Stimulated activated CD8-positive, alpha-beta memory T cell treated with anti-CD3 and anti-CD28 coated beads, Interleukin-7, amount 100 ng/mL, for 1 hour (primary cell): ENCODE measurements at regions not wholly inside any gene's neighbourhood (a gene's known extent, or its start where the extent isn't known, plus 50 kb on each side); places are given as distances from the start of the nearest gene placed in this dataset.
"Not testable (repeated sequence)": the region's sequence is repeated elsewhere in the genome, so short reads cannot be mapped to it uniquely, and the experiment has no call there.

ENCODE experiments used
- DNase-seq, 2 donors: peaks; one replicate each; pipeline ENCODE4 v3.0.0-alpha.2; 2020; ENCODE audit warnings: low read depth in 2 of 2

DNA sequence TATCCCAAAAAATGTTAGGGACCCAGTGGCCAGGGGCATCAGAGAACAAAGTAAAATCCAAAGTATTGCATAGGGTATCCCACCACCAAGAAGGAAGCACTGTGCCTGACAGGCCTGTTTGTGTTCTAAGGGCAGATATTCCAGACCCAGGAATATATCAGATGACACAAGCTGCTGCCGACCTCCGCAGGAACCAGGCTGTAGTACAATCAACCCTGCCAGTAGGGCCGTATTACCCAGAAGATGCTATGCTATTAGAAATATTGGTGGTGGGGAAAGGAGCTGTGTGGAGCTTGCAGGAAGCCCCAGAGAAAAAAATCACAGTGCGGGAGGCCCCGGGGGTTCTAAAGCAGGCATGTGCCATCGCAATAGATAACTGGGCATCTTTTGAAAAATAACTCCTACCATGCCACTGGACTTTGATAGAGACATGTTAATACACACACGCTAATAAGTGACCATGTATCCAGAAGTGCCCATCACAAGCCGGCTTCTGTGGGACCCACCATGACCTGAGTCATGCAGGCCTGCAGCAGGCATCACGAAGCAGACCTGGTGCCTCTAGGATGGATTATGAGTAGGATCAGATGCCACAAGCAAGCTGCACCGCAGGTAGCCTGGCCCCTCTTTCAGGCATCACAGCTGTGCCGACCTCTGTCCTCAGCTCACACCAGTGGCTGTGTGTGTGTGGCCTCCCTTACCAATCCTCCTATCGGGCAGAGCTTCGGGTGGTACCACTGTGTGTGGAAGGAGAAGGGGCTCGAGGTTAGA, 242.7 kb downstream of the BCL11B start:
- DNase-seq, result no peak

DNA sequence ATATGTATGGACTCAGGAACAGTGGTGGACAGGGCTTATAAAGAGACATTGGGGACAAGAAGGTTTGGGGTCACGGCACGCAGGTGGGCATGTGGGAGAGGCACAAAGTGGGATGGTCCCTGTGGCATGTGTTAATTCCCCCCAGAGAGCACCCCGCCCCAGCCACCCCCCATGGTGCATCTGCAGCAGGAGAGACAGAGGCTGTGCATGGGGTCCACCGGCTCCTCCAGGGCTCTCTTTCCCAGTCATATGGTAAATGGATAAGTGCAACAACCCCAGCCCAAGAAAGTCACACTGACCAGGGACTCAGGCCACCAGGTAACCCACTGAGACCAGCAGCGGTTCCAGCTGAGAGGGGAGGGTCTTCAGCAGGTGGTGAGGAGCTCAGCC, 242.1 kb downstream of the BCL11B start:
- no peak for DNase-seq

DNA sequence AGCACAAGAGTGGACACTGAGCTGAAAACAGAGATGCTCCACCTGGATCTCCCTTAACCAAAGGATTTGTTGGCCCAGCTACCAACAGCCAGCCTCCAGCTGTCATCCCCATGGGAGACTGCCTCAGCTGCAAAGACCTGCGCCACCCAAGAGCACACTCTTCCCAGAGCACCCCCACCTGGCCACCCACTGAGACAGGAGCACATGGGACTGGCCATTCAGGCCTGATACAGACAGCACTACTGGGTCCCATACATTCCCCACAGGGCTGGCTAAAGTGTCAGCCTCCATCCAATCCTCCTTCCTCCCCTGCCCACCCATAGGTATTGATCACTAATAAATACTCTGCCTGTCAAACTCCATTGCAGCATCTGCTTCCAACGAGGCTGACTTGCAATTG, 241.5 kb downstream of the BCL11B start:
- no peak for DNase-seq

DNA sequence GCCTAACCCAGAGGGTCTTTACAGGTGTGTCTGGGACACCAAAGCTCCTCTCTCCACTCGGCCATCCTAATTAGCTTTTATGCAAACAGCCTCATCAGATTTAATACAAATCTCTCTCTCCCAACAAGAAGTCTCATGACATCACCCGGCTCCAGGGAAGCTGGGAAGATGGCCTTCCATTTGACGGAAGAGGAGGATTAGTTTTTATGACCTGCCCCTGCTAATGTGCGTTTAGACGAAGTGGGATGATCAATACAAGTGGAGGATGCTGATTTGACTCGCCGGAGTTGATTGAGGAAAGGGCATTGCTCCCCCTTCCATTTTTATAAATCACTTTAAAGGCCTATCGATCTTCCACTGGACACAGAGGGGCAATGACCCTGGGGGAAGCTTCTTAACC, 239.2 kb downstream of the BCL11B start:
- no peak for DNase-seq

DNA sequence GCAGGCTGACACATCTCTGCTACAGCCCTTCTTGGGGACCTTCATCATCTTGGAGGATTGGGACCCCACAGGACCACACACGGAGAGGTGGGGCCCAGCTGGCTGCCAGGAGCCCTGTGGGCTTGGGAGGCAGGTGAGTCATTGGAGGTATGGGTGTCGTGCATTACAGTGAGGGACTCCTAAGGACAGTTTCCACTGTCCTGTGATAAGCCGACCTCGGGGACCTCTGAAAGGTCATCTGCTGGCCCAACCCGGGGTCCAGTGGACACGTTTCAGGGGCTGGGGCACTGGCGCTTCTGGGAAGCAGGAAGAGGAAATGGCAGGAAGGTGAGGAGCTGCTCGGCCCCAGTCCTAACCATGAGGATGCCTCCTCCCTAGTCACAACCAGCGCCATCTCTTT, 238.0 kb downstream of the BCL11B start:
- DNase-seq, result no peak

DNA sequence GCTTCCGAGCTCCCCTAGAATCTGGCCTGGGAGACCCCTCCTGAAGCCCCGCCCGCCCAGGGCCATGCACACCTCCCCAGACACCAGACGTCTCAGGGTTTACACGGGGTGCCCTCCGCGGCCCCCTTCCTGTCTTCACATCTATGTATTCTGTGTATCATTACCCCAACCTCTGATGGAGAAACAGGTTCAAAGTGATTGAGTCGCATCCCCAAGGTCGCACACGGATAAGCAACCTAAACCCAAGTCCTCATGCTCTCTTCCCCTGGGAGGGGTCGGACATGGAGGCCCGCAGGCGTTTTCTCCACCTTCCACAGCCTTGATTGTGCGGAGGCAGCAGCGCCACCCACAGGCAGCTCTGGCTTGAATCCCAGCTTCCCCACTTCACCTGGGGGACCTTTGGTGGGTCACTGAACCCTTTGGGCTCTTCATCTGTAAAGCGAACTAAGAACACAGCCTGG, 237.3 kb downstream of the BCL11B start:
- DNase-seq, result no peak

DNA sequence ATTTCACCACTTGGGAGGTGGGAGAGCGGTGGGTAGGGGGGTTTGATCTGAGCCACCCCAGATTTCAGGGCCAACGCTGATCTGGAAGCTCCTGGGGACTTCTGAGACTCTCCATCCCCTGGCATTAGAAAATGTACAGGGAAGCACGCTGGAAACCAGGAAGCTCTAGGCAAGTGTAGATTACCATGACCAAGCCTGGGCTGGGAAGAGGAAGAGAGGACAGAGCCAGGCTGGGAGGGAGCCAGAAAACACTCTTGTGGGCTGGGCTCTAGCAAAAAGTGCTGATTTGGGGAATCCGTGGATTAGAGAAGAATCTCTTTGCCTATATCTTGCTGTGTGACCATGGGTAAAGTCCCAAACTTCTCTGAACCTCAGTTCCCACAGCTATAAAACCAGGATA, 236.7 kb downstream of the BCL11B start:
- no peak for DNase-seq

DNA sequence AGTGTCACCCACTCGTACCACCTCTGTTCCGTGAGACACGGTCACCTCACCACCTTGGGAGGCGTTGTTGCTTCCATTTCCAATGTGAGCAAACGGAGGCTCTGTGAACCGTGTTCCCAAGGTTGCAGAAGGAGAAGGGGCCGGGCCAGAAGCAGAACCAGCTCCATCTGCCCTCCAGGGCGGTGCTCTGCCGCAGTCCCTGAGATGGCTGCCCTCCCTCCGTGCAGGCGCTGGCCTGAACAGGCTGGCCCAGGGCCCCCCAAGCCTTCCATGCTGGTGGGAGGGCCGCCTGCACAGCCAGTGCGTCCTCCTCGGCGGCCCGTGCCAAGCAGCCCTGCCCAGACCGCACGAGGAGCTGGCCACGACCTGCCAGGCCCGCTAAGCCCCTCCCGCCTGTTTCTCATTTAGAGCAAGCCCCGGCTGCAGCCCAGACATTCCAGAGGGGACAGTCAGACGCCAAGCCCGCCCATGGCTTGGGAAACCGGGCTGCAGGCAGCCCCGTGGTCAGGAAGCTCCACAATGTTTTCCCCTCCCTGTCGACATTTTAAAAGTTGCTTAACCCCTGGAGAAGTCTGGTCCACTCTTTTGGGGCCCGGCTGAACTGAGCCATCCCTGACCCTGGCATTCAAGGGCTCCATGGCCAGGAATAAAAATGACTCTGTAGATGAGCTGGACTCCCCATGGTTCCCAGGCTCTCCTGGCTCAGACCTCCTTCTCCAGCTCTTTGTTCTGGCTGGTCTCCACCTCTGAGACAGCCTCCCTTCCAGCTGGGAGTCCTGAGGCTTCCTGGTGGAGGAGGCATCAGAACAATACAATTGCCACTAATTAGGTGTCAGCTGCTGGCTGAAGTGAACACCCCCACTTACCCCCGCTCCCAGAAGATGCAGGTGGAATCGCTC, 236.0 kb downstream of the BCL11B start:
- DNase-seq, result no peak

DNA sequence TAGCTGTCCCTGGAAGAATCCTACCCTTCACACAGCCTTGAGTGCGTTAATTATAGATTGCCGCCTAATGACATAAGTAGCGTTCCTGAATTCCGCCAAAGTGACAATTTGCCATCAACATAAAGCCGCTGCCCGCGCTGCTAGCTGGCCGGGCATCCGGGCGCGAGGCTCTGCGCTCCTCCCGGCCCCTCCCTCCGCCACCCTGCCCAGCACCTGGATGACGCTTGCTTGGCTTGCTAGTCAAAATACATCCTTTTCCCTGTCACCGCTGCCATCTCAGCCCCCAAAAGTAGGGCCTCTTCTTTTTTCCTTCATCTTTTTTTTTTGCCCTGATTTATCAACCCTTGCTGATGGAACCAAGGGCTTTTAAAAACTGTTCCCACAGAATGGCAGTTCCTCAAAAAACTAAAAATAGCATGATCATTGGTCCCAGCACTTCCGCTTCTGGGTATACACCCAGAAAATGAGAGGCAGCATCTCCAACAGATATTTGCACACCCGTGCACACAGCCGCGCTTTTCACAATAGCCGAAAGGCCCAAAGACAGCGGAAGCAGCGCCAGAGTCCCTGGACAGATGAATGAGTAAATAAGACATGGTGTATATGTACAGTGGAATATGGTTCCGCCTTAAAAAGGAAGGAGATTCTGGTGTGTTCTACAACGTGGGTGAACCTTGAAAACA, 235.2 kb downstream of the BCL11B start:
- DNase-seq, result no peak

DNA sequence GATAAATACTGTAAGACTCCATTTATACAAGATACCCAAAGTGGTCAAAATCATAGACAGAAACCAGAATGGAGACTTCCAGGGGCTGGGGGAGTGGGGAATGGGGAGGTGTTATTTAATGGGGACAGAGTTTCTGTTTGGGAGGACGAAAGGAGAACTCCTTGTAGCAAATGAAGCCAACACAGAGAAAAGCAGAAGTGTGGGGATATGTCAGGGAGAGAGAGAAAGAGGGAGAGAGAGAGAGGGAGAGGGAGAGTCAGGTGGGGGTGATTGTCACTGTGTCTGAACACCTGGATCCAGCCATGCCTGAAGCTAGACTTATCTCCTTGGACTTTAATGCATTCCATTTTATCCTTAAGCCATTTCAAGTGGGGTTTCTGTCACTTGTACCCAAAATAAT, 234.7 kb downstream of the BCL11B start:
- not testable (repeated sequence) for DNase-seq

DNA sequence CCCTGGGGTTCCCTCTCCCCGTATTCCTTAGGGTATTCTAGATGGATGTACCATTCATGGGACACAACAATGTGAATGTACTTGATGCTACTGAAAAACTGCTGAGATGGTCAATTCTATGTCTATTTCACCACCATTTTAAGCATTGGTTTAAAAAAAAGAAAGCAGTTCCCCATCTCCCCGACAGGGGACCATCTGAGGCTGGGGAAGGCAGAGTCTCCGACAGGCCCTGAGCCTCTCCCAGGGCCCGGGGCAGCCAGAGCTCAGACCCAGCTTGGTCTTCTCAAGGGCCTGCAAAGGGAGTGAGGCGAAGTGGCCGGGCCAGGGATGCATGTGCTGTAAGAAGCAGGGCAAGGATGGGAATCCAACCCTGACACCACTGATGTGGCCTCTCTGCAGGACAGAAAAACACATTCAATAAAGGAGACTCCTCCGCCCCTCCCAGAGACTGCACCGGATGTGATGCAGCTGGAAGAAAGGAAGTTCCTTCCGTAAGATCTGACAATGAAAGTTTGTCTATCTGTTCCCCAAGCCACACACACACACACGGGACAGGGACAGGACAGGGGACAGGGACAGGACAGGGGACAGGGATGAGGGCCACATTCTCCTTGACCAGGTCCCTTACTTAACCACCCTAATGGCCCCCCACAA, 234.1 kb downstream of the BCL11B start:
- DNase-seq, result no peak

DNA sequence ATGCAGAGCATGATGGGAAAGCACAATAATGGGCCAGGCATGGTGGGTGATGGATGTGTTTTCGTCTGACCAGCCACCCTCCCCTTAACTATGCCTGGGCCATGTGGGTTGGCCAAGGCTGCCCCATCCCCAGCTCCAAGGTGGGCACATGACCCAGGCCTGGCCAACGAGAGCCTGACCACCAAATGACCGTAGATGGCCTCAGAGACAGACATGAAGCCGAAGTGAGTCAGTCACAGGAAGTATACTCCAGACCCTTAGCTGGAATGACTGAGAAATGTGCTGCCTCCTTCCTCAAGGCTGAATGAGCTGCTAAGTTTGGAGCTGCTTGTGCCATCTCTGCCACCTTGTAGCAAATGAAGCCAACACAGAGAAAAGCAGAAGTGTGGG, 233.6 kb downstream of the BCL11B start:
- DNase-seq, result no peak

DNA sequence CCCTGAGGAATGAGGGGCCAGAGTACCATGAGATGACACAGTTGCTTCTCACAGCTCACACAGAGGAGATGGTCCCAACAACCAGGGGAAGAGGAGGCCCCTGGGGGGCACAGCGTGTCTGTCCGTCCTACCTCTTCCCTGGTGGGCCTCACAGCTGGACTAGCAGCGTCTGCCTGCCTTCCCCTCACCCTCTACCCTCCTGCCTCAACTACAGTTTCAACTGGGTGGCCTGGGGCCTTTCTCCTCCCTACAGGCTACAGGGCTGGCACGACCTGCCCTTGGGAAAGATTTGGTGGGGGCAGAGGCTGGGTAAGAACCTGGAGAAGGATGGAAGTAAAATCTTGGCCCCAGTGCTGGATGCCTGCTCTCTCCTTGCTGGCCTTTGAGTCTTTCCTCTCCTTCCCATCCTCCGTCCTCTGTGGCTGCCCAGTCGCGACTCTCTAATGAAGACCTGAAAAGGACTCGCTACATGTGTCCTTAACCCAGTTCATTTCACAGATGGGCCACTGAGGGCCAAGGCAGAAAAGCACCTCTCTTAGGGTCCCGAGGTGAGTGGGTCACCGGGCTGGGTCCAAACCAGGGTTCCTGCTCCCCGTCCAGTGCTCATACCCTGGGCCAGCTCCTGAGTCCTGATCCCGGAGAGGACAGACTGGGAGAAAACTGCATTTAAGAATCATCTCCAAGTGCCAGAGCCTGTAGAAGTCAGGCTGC, 232.5 kb downstream of the BCL11B start:
- no peak for DNase-seq

DNA sequence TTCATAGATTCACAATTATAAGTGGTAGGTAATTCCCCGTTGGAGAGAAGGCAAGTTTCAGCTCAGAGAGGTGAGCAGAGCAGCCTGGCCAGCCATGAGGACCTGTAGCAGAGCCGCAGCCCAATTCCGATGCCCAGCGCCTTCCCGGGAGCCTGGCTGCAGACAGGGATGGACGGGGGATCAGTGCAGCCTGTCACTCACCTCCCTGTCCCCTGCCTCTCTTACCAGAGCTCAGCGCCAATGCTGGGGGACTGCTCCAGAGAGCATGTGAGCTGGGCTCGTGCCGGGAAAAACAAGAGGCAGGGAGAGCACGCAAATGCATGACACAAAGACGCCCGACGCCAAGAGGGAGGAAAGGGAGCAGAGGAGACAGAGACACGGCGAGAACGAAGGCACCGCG, 231.9 kb downstream of the BCL11B start:
- no peak for DNase-seq

DNA sequence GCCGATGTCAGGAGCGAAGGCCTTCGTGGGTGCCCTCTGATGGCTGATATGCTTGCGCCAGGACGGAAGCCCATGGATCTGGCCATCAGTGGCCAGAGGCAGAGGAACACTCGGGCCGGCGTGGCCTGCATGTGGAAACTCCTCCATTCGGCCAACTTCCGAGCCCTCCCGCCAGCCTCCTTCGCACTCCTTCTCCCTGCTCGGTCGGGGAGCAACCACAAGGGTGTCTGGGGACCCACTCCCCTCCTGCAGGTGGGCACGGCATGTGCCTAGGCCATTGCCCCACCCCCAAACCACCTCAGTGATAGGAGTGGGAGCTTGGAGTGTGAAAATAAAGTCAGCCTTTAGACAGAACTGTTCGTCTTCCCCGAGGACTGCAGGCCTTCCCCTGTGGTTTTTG, 231.3 kb downstream of the BCL11B start:
- no peak for DNase-seq

DNA sequence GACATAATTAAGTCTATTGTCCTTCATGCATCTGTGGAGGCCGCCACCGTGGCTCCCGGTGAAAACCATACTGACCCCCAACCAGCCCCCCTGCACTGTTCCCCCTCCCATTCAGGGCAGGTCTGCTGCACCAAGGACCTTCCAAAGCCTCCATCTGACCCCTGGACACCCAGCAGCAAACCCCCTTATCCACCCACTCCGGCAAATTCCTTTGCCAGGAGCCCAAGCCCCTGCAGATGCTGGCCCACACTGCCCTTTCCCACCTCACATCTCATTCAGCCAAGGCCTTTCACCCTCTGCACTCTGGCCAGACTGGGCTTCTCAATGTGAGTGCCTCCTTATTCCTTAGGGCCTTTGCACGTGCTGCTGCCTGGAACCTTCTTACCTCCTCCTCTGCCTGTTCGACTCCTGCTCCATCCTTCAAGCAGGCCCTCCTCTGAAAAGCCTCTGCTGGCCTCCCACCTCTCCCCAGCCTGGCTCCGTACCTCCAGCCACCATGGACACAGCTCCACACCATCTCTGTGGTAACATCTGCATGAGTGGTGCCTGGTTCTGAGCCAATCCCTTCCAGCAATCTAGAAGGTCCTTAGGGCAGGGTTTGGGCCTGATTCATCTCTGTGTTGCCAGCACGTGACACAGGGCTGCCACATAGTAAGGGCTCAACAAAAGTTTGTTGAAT, 230.7 kb downstream of the BCL11B start:
- DNase-seq, result no peak

DNA sequence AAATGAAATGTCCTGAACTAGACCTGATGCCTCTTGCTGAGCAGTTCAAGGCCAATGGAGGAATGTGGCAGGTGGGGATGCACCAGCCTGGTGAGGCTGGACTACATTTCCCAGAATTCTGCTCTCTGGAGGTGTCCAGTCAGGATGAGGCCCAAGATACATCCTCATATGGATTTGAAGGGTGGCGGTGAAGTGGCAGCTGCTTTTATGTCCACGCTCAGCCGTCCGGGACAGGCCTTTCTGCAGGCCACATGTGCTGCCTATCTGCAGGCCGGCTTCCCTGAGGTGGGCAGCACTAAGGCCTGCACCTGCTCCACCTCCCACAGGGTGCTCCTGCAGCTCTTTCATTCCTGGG, 230.2 kb downstream of the BCL11B start:
- no peak for DNase-seq

DNA sequence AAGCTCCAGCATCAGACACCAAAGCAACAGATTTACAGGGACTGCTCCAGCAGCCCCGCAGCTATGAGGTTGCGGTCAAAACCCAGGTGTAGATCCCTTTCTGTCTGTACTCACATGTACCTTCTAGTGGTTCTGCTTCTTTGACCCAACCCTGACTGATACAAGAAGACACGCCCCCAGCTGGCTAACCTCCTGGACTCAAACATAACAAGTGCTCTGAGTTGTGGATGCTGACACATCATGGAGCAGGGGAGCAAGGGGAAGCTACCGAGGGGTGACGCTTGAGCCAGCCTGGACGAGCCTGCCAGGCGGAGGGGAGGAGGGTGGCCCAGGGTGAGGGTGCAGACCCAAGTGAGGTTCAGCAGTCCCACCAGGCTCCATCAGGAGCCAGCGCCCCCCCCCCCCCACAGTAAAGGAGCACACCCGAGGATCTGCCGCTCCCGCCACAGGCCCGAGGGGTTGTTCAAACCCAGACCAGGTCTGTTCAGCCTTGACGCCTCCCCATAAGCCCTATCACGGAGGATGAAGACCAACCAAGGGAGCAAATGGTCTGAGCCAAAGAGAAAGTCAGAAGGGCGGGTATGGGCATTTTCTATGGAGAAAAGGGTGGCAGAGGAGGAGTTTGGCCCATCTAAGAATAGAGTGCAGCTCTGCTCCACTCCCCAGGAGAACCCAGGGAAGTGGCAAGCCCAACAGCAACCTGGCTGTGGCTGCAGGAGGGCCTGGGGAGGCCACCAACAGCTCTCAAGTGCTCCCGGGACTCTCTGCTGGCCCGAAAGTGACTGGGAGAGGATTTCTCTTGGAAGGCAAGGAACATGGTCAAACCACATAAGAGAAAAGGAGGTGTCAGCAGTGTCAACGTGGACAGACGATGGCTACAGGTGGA, 229.4 kb downstream of the BCL11B start:
- DNase-seq, result no peak

DNA sequence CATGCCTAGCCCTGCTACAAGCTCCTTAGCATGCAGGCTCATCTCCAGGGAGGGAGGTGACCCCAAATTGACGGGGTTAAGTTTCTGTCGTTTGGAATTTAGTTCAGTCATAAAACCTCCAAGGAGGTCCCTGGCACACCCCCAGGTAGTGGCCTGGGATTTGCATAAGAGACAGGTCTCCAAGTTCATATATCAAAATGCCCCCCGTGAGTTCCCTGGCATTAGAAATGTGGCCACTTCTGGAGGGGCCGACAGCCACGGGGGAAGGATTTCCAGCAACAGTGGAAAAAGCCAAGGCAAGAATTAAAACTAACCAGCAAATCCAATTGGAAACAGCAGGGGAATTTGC, 228.8 kb downstream of the BCL11B start:
- no peak for DNase-seq

DNA sequence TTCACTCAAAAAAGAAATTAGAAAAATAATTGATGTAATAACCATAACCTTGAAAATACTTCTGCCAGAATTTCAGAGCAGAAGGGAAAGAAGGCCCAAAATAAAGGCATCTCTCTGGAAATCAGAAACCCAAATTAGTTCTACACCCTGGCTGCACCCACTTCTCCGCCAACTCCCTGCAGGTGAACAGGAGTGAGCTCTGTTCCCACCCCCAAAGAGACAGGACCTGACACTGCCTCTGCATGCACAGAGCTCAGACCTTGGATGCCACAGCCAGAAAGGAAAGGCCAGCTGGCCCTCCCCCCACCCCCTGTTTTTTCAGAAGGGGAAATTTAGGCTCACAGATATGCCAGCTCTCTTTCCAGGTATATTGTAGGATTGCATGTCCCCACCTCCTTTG, 228.2 kb downstream of the BCL11B start:
- DNase-seq, result no peak
